ENCODE measurements at regions not wholly inside any gene's neighbourhood (a gene's known extent, or its start where the extent isn't known, plus 50 kb on each side); places are given as distances from the start of the nearest gene placed in this dataset.
"Not testable (repeated sequence)": the region's sequence is repeated elsewhere in the genome, so short reads cannot be mapped to it uniquely, and the experiment has no call there.

- FAIRE-seq: not testable (repeated sequence)
Observed at GRCh38 chr11:67768001-67768730, 93.7 kb upstream of the ALDH3B2 start.

GRCh38 chr11:67761211-67761610 is 86.8 kb upstream of the ALDH3B2 start:
- FAIRE-seq: not testable (repeated sequence)

GRCh38 chr11:67759321-67759720 is 84.9 kb upstream of the ALDH3B2 start:
- FAIRE-seq: not testable (repeated sequence)

- not testable (repeated sequence) for FAIRE-seq
Observed at GRCh38 chr11:67758467-67758866, 84.0 kb upstream of the ALDH3B2 start.

- FAIRE-seq: not testable (repeated sequence)
Observed at GRCh38 chr11:67758009-67758408, 83.6 kb upstream of the ALDH3B2 start.

GRCh38 chr11:67753820-67754219 is 79.4 kb upstream of the ALDH3B2 start:
- FAIRE-seq: not testable (repeated sequence)

- FAIRE-seq: no peak
Observed at GRCh38 chr11:67745181-67745726, 70.8 kb upstream of the ALDH3B2 start.

GRCh38 chr11:67744231-67744630 is 69.8 kb upstream of the ALDH3B2 start:
- not testable (repeated sequence) for FAIRE-seq

- FAIRE-seq: not testable (repeated sequence)
Observed at GRCh38 chr11:67738231-67738630, 63.8 kb upstream of the ALDH3B2 start.

GRCh38 chr11:67737562-67738080 is 63.2 kb upstream of the ALDH3B2 start:
- FAIRE-seq: not testable (repeated sequence)

GRCh38 chr11:67732045-67732787 is 57.8 kb upstream of the ALDH3B2 start:
- FAIRE-seq: no peak

- FAIRE-seq: no peak
Observed at GRCh38 chr11:67731583-67731982, 57.2 kb upstream of the ALDH3B2 start.

- not testable (repeated sequence) for FAIRE-seq
Observed at GRCh38 chr11:67728163-67728571, 53.7 kb upstream of the ALDH3B2 start.

GRCh38 chr11:67727066-67728040 is 52.9 kb upstream of the ALDH3B2 start:
- not testable (repeated sequence) for FAIRE-seq
